ENCODE measurements at regions not wholly inside any gene's neighbourhood (a gene's known extent, or its start where the extent isn't known, plus 50 kb on each side); places are given as distances from the start of the nearest gene placed in this dataset.

DNA sequence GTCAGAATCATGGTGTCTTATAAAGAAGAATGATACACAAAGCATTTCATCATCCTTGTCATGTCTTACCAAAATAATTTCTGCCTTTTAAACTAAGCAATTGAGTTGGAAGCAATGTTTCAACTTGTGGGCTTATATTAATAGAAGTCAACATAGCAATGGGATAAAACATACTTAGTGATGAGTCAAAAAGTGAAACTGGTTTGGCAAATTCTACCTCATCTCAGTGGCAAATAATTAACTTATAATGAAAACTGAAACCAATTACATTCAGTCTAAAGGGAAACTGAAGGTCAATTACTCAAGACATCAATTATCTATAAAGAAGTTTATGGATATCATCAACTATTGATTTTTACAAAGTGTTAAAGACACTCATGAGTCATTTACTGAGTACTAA is 463.8 kb downstream of the BMP2 start:
- Mint-ChIP-seq H3K4me3 (no peak overlapping the region), H3K9me3 (peaks cover 20% of the 10 kb centered on the region; the same call in 2 of the 3 replicates), H3K36me3 (ENCODE audit: low read depth) (no peaks in the 10 kb centered on the region; the same call in 2 of the 3 replicates), H3K4me1 (no peaks in the 10 kb centered on the region), H3K27me3 (ENCODE audit: insufficient read depth, low read depth, poor library complexity) (peaks cover 2% of the 10 kb centered on the region), H3K27ac (no peak overlapping the region)
- no peak overlapping the region for H2AFZ ChIP-seq
- H3K4me3 ChIP-seq: no peak overlapping the region
- H3K4me2 ChIP-seq: no peak overlapping the region
- no peak overlapping the region for H3K27ac ChIP-seq (ENCODE audit: low read depth)
- DNase-seq (ENCODE audit: low spot score): no peak
- no peaks in the 10 kb centered on the region for H3K9me2 ChIP-seq (ENCODE audit: insufficient read depth)
- no peaks in the 10 kb centered on the region for H3K79me2 ChIP-seq (replicated peaks; ENCODE audit: insufficient read depth)
- no peaks in the 10 kb centered on the region for H3F3A ChIP-seq (replicated peaks; ENCODE audit: low read depth)
- TF ChIP-seq POLR2AphosphoS5 (IDR thresholded peaks at IDR 0.05; ENCODE audit: low read depth) (no peak), NANOG (IDR thresholded peaks at IDR 0.05; ENCODE audit: borderline replicate concordance) (no peak), EZH2phosphoT487 (IDR thresholded peaks at IDR 0.05; ENCODE audit: unreplicated experiment) (no peak), STAT1 (IDR thresholded peaks at IDR 0.05; ENCODE audit: unreplicated experiment) (no peak), JUNB (IDR thresholded peaks at IDR 0.05; ENCODE audit: unreplicated experiment) (no peak), CREB1 (CRISPR knock-in tag; IDR thresholded peaks at IDR 0.05; ENCODE audit: low read depth) (no peak), ZNF331 (CRISPR knock-in tag; IDR thresholded peaks at IDR 0.05; ENCODE audit: low read depth) (no peak), ZNF114 (CRISPR knock-in tag; IDR thresholded peaks at IDR 0.05) (no peak), EZH2 (IDR thresholded peaks at IDR 0.05; ENCODE audit: low read depth, unreplicated experiment) (no peak)
- TF ChIP-seq, protein P1, sequence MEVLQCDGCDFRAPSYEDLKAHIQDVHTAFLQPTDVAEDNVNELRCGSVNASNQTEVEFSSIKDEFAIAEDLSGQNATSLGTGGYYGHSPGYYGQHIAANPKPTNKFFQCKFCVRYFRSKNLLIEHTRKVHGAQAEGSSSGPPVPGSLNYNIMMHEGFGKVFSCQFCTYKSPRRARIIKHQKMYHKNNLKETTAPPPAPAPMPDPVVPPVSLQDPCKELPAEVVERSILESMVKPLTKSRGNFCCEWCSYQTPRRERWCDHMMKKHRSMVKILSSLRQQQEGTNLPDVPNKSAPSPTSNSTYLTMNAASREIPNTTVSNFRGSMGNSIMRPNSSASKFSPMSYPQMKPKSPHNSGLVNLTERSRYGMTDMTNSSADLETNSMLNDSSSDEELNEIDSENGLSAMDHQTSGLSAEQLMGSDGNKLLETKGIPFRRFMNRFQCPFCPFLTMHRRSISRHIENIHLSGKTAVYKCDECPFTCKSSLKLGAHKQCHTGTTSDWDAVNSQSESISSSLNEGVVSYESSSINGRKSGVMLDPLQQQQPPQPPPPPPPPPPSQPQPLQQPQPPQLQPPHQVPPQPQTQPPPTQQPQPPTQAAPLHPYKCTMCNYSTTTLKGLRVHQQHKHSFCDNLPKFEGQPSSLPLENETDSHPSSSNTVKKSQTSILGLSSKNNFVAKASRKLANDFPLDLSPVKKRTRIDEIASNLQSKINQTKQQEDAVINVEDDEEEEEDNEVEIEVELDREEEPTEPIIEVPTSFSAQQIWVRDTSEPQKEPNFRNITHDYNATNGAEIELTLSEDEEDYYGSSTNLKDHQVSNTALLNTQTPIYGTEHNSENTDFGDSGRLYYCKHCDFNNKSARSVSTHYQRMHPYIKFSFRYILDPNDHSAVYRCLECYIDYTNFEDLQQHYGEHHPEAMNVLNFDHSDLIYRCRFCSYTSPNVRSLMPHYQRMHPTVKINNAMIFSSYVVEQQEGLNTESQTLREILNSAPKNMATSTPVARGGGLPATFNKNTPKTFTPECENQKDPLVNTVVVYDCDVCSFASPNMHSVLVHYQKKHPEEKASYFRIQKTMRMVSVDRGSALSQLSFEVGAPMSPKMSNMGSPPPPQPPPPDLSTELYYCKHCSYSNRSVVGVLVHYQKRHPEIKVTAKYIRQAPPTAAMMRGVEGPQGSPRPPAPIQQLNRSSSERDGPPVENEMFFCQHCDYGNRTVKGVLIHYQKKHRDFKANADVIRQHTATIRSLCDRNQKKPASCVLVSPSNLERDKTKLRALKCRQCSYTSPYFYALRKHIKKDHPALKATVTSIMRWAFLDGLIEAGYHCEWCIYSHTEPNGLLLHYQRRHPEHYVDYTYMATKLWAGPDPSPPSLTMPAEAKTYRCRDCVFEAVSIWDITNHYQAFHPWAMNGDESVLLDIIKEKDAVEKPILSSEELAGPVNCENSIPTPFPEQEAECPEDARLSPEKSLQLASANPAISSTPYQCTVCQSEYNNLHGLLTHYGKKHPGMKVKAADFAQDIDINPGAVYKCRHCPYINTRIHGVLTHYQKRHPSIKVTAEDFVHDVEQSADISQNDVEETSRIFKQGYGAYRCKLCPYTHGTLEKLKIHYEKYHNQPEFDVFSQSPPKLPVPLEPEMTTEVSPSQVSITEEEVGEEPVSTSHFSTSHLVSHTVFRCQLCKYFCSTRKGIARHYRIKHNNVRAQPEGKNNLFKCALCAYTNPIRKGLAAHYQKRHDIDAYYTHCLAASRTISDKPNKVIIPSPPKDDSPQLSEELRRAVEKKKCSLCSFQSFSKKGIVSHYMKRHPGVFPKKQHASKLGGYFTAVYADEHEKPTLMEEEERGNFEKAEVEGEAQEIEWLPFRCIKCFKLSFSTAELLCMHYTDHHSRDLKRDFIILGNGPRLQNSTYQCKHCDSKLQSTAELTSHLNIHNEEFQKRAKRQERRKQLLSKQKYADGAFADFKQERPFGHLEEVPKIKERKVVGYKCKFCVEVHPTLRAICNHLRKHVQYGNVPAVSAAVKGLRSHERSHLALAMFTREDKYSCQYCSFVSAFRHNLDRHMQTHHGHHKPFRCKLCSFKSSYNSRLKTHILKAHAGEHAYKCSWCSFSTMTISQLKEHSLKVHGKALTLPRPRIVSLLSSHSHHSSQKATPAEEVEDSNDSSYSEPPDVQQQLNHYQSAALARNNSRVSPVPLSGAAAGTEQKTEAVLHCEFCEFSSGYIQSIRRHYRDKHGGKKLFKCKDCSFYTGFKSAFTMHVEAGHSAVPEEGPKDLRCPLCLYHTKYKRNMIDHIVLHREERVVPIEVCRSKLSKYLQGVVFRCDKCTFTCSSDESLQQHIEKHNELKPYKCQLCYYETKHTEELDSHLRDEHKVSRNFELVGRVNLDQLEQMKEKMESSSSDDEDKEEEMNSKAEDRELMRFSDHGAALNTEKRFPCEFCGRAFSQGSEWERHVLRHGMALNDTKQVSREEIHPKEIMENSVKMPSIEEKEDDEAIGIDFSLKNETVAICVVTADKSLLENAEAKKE (CRISPR knock-in tag; IDR thresholded peaks at IDR 0.05): no peak
- TF ChIP-seq, protein P2, sequence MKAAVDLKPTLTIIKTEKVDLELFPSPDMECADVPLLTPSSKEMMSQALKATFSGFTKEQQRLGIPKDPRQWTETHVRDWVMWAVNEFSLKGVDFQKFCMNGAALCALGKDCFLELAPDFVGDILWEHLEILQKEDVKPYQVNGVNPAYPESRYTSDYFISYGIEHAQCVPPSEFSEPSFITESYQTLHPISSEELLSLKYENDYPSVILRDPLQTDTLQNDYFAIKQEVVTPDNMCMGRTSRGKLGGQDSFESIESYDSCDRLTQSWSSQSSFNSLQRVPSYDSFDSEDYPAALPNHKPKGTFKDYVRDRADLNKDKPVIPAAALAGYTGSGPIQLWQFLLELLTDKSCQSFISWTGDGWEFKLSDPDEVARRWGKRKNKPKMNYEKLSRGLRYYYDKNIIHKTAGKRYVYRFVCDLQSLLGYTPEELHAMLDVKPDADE (IDR thresholded peaks at IDR 0.05): no peak
- TF ChIP-seq, protein P3, sequence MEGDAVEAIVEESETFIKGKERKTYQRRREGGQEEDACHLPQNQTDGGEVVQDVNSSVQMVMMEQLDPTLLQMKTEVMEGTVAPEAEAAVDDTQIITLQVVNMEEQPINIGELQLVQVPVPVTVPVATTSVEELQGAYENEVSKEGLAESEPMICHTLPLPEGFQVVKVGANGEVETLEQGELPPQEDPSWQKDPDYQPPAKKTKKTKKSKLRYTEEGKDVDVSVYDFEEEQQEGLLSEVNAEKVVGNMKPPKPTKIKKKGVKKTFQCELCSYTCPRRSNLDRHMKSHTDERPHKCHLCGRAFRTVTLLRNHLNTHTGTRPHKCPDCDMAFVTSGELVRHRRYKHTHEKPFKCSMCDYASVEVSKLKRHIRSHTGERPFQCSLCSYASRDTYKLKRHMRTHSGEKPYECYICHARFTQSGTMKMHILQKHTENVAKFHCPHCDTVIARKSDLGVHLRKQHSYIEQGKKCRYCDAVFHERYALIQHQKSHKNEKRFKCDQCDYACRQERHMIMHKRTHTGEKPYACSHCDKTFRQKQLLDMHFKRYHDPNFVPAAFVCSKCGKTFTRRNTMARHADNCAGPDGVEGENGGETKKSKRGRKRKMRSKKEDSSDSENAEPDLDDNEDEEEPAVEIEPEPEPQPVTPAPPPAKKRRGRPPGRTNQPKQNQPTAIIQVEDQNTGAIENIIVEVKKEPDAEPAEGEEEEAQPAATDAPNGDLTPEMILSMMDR (conservative IDR thresholded peaks at IDR 0.05; ENCODE audit: low read depth in 2 of 2): no peak
- TF ChIP-seq, protein P4, sequence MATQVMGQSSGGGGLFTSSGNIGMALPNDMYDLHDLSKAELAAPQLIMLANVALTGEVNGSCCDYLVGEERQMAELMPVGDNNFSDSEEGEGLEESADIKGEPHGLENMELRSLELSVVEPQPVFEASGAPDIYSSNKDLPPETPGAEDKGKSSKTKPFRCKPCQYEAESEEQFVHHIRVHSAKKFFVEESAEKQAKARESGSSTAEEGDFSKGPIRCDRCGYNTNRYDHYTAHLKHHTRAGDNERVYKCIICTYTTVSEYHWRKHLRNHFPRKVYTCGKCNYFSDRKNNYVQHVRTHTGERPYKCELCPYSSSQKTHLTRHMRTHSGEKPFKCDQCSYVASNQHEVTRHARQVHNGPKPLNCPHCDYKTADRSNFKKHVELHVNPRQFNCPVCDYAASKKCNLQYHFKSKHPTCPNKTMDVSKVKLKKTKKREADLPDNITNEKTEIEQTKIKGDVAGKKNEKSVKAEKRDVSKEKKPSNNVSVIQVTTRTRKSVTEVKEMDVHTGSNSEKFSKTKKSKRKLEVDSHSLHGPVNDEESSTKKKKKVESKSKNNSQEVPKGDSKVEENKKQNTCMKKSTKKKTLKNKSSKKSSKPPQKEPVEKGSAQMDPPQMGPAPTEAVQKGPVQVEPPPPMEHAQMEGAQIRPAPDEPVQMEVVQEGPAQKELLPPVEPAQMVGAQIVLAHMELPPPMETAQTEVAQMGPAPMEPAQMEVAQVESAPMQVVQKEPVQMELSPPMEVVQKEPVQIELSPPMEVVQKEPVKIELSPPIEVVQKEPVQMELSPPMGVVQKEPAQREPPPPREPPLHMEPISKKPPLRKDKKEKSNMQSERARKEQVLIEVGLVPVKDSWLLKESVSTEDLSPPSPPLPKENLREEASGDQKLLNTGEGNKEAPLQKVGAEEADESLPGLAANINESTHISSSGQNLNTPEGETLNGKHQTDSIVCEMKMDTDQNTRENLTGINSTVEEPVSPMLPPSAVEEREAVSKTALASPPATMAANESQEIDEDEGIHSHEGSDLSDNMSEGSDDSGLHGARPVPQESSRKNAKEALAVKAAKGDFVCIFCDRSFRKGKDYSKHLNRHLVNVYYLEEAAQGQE (IDR thresholded peaks at IDR 0.05; ENCODE audit: unreplicated experiment): no peak
- no peak for ATAC-seq
- H3K27me3 ChIP-seq (ENCODE audit: insufficient read depth): no peaks in the 10 kb centered on the region
- 0 out of 2 replicates have a peak, but pooled peaks cover 3% of the 10 kb centered on the region for H3K36me3 ChIP-seq (ENCODE audit: insufficient read depth)
- no peaks in the 10 kb centered on the region for H3K4me1 ChIP-seq (ENCODE audit: insufficient read depth)
- H4K20me1 ChIP-seq (replicated peaks; ENCODE audit: insufficient read depth): no peaks in the 10 kb centered on the region

All from GM23338 (cell line).